ENCODE measurements at regions not wholly inside any gene's neighbourhood (a gene's known extent, or its start where the extent isn't known, plus 50 kb on each side); places are given as distances from the start of the nearest gene placed in this dataset.

- TF ChIP-seq CTCF (IDR thresholded peaks at IDR 0.05; ENCODE audit: insufficient read depth, low read length, poor library complexity, severe bottlenecking): no peak
- Histone ChIP-seq H3K4me3 (replicated peaks; ENCODE audit: low read depth, low read length) (no peak overlapping the region), H3K27me3 (replicated peaks; ENCODE audit: control insufficient read depth, insufficient read depth, low read length) (no peaks in the 10 kb centered on the region), H3K36me3 (ENCODE audit: control insufficient read depth, insufficient read depth, low read length) (no peaks in the 10 kb centered on the region)
- DNase-seq (ENCODE audit: extremely low read depth, insufficient read length): no peak
These were observed 253.7 kb downstream of the PTEN start for GRCh38 chr10:88116971-88117626.

GRCh38 chr10:88117869-88118632 is 254.6 kb downstream of the PTEN start:
- Histone ChIP-seq H3K36me3 (ENCODE audit: control insufficient read depth, insufficient read depth, low read length) (no peaks in the 10 kb centered on the region), H3K27me3 (replicated peaks; ENCODE audit: control insufficient read depth, insufficient read depth, low read length) (no peaks in the 10 kb centered on the region), H3K4me3 (replicated peaks; ENCODE audit: low read depth, low read length) (no peak overlapping the region)
- peak; percentile 47 for TF ChIP-seq CTCF (IDR thresholded peaks at IDR 0.05; ENCODE audit: insufficient read depth, low read length, poor library complexity, severe bottlenecking)
- DNase-seq (ENCODE audit: extremely low read depth, insufficient read length): peak; percentile 56

DNA sequence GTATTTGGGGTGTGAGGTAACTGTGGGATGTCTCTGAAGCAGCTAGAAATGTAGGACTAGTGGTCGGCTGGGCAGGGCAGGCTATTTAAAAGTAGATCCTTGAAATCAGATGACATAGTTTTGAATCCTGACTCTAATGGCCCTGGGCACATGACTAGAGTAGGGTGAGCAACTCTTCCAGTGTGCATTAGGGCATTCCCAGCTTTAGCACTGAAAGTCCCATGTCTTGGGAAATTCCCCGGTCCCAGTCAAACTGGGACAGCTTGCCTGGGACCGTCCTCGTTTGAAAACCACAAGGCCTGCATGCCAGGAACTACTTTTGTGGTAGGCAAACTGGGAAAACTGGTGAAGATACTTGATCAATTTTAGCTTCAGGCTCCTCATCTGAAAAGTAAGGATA is 255.3 kb downstream of the PTEN start:
- no peaks in the 10 kb centered on the region for H3K27me3 ChIP-seq (replicated peaks; ENCODE audit: control insufficient read depth, insufficient read depth, low read length)
- no peak for TF ChIP-seq CTCF (IDR thresholded peaks at IDR 0.05; ENCODE audit: insufficient read depth, low read length, poor library complexity, severe bottlenecking)
- H3K36me3 ChIP-seq (ENCODE audit: control insufficient read depth, insufficient read depth, low read length): no peaks in the 10 kb centered on the region
- no peak for DNase-seq (ENCODE audit: extremely low read depth, insufficient read length)
- H3K4me3 ChIP-seq (replicated peaks; ENCODE audit: low read depth, low read length): no peak overlapping the region

DNA sequence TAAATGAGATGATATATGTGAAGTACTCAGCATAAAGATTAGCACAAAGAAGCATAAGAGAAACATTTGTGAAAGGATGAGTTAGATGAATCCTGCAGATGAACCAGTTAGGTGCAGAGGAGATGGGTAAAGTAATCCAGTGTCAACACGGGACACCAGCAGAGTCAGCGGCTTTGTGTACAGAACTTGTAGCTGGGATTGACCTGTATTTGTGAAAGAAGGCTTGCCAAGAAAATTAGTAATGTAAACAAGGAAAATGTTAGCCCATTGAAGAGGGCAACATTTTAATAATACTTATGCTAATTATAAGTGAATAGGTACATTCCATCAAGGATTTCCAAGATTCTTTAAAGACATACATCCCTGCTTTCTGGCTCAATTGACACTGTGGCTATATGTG is 255.7 kb downstream of the PTEN start:
- TF ChIP-seq CTCF (IDR thresholded peaks at IDR 0.05; ENCODE audit: insufficient read depth, low read length, poor library complexity, severe bottlenecking): no peak
- no peak for DNase-seq (ENCODE audit: extremely low read depth, insufficient read length)
- H3K4me3 ChIP-seq (replicated peaks; ENCODE audit: low read depth, low read length): no peak overlapping the region
- H3K36me3 ChIP-seq (ENCODE audit: control insufficient read depth, insufficient read depth, low read length): no peaks in the 10 kb centered on the region
- H3K27me3 ChIP-seq (replicated peaks; ENCODE audit: control insufficient read depth, insufficient read depth, low read length): no peaks in the 10 kb centered on the region

- TF ChIP-seq CTCF (IDR thresholded peaks at IDR 0.05; ENCODE audit: insufficient read depth, low read length, poor library complexity, severe bottlenecking): no peak
- H3K36me3 ChIP-seq (ENCODE audit: control insufficient read depth, insufficient read depth, low read length): no peaks in the 10 kb centered on the region
- no peaks in the 10 kb centered on the region for H3K27me3 ChIP-seq (replicated peaks; ENCODE audit: control insufficient read depth, insufficient read depth, low read length)
- DNase-seq (ENCODE audit: extremely low read depth, insufficient read length): no peak
- H3K4me3 ChIP-seq (replicated peaks; ENCODE audit: low read depth, low read length): no peak overlapping the region
These were observed 256.6 kb downstream of the PTEN start for GRCh38 chr10:88120075-88120474.
